ENCODE measurements at regions not wholly inside any gene's neighbourhood (a gene's known extent, or its start where the extent isn't known, plus 50 kb on each side); places are given as distances from the start of the nearest gene placed in this dataset.

GRCh38 chr2:15868186-15868585, 72.2 kb upstream of the MYCN start:
- H3K4me3 Mint-ChIP-seq: no peak overlapping the region
- TF ChIP-seq CTCF (conservative IDR thresholded peaks at IDR 0.05): no peak
- H3K4me1 Mint-ChIP-seq (ENCODE audit: unreplicated experiment): no peaks in the 10 kb centered on the region
- no peaks in the 10 kb centered on the region for H3K9me3 Mint-ChIP-seq
- no peaks in the 10 kb centered on the region for H3K27me3 Mint-ChIP-seq
- no peak for DNase-seq (ENCODE audit: extremely low spot score, unreplicated experiment)
- no peak overlapping the region for H3K27ac Mint-ChIP-seq
- H3K36me3 Mint-ChIP-seq: no peaks in the 10 kb centered on the region

- H3K36me3 Mint-ChIP-seq: no peaks in the 10 kb centered on the region
- H3K4me1 Mint-ChIP-seq (ENCODE audit: unreplicated experiment): no peaks in the 10 kb centered on the region
- no peak overlapping the region for H3K27ac Mint-ChIP-seq
- TF ChIP-seq CTCF (conservative IDR thresholded peaks at IDR 0.05): no peak
- no peaks in the 10 kb centered on the region for H3K9me3 Mint-ChIP-seq
- no peak for DNase-seq (ENCODE audit: extremely low spot score, unreplicated experiment)
- H3K27me3 Mint-ChIP-seq: no peaks in the 10 kb centered on the region
- H3K4me3 Mint-ChIP-seq: no peak overlapping the region
These were observed 71.6 kb upstream of the MYCN start for GRCh38 chr2:15868704-15869103.

- Mint-ChIP-seq H3K36me3 (no peaks in the 10 kb centered on the region), H3K27me3 (no peaks in the 10 kb centered on the region), H3K4me1 (ENCODE audit: unreplicated experiment) (peaks cover 3% of the 10 kb centered on the region), H3K4me3 (no peak overlapping the region), H3K9me3 (no peaks in the 10 kb centered on the region), H3K27ac (no peak overlapping the region)
- TF ChIP-seq CTCF (conservative IDR thresholded peaks at IDR 0.05): no peak
- DNase-seq (ENCODE audit: extremely low spot score, unreplicated experiment): no peak
These were observed 71.0 kb upstream of the MYCN start for GRCh38 chr2:15869396-15869795.

DNA sequence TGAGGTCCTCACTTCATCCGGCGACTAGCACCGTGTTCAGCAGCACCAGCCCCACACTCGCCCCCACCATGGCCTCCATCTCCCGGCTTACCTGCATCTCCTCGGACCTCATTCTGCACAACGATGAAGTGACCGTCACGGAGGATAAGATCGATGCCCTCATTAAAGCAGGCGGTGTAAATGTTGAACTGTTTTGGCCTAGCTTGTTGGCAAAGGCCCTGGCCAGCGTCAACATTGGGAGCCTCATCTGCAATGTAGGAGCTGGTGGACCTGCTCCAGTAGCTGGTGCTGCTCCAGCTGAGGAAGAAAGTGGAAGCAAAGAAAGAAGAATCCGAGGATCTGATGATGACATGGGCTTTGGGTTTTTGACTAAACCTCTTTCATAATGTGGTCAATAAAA, 70.5 kb upstream of the MYCN start:
- H3K9me3 Mint-ChIP-seq: no peaks in the 10 kb centered on the region
- no peaks in the 10 kb centered on the region for H3K36me3 Mint-ChIP-seq
- TF ChIP-seq CTCF (conservative IDR thresholded peaks at IDR 0.05): no peak
- no peak for DNase-seq (ENCODE audit: extremely low spot score, unreplicated experiment)
- no peaks in the 10 kb centered on the region for H3K27me3 Mint-ChIP-seq
- no peak overlapping the region for H3K4me3 Mint-ChIP-seq
- H3K27ac Mint-ChIP-seq: no peak overlapping the region
- H3K4me1 Mint-ChIP-seq (ENCODE audit: unreplicated experiment): peaks cover 7% of the 10 kb centered on the region

DNA sequence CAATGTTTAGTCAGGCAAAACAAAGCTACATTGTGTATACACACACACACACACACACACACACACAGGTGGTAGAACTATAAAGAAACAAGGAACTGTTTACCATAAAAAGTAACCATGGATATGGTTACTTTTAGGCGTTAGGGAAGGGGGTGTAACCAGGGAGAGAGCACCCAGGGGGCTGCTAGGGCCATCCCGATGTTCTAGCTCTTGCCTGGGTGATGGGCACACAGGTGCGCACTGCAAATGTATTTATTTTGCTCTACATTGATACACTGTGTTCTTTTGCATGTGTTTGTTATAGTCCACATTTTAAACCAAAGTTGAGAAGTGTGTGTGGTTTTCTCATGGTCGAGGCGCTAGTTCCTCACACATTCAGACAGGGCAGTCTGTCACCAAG, 69.8 kb upstream of the MYCN start:
- DNase-seq (ENCODE audit: extremely low spot score, unreplicated experiment): no peak
- Mint-ChIP-seq H3K27ac (no peak overlapping the region), H3K4me3 (no peak overlapping the region), H3K9me3 (no peaks in the 10 kb centered on the region), H3K36me3 (no peaks in the 10 kb centered on the region), H3K27me3 (no peaks in the 10 kb centered on the region), H3K4me1 (ENCODE audit: unreplicated experiment) (peaks cover 11% of the 10 kb centered on the region)
- no peak for TF ChIP-seq CTCF (conservative IDR thresholded peaks at IDR 0.05)

GRCh38 chr2:15871239-15871783, 69.0 kb upstream of the MYCN start:
- no peak overlapping the region for H3K27ac Mint-ChIP-seq
- H3K27me3 Mint-ChIP-seq: no peaks in the 10 kb centered on the region
- H3K36me3 Mint-ChIP-seq: no peaks in the 10 kb centered on the region
- H3K4me1 Mint-ChIP-seq (ENCODE audit: unreplicated experiment): peaks cover 11% of the 10 kb centered on the region
- no peak for DNase-seq (ENCODE audit: extremely low spot score, unreplicated experiment)
- no peak overlapping the region for H3K4me3 Mint-ChIP-seq
- TF ChIP-seq CTCF (conservative IDR thresholded peaks at IDR 0.05): no peak
- H3K9me3 Mint-ChIP-seq: no peaks in the 10 kb centered on the region

Measured in type B pancreatic cell (in vitro differentiated cells).